ENCODE measurements at regions not wholly inside any gene's neighbourhood (a gene's known extent, or its start where the extent isn't known, plus 50 kb on each side); places are given as distances from the start of the nearest gene placed in this dataset.
A peak's percentile ranks its signal among the peaks of the same experiment; 100 is the strongest.

DNA sequence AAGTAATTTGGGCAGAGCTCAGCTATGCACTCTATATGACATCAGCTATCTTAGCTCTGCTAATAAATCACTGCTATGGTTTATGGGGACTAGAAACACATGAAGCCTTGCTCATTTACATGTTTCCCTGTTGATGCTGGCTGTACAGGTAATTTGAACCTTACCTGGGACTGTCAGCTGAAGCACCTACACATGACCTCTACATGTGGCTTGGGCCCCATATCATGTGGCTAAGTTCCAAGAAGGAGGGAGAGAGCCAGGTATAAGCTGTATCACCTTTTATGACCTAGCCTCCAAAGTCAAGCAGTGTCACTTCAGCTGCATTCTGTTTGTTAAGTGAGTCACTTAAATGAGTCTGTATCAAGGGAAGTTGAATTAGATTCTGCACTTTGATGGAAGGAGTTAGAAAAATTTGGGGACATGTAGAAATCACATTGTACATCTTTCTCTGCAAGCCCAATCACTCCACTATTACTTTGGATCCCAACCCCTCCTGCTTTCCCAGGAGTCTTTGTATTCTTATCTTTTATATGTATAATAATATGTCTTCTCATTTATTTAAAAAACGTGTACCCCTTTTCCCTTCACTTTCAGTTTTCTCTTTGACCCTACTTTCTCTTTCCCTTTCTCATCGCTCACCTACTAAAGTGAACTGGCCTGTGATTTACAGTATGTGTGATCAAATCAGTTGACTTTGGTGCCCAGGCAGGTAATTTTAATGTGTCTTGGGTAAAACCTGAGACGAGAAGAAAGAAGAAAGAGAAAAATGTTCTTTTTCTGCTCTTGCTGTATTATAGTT, 53.4 kb upstream of the PRKACB start:
- intact Hi-C loops (cut with micrococcal nuclease; ENCODE audit: unreplicated experiment) = no loop called here
- H3K4me1 ChIP-seq (ENCODE audit: insufficient read depth, low read length, poor library complexity, severe bottlenecking) = no peaks in the 10 kb centered on the region
- TF ChIP-seq, protein P1, sequence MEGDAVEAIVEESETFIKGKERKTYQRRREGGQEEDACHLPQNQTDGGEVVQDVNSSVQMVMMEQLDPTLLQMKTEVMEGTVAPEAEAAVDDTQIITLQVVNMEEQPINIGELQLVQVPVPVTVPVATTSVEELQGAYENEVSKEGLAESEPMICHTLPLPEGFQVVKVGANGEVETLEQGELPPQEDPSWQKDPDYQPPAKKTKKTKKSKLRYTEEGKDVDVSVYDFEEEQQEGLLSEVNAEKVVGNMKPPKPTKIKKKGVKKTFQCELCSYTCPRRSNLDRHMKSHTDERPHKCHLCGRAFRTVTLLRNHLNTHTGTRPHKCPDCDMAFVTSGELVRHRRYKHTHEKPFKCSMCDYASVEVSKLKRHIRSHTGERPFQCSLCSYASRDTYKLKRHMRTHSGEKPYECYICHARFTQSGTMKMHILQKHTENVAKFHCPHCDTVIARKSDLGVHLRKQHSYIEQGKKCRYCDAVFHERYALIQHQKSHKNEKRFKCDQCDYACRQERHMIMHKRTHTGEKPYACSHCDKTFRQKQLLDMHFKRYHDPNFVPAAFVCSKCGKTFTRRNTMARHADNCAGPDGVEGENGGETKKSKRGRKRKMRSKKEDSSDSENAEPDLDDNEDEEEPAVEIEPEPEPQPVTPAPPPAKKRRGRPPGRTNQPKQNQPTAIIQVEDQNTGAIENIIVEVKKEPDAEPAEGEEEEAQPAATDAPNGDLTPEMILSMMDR (conservative IDR thresholded peaks at IDR 0.05; ENCODE audit: low read depth, low read length) = no peak
- no peak for TF ChIP-seq EZH2 (IDR thresholded peaks at IDR 0.05; ENCODE audit: borderline replicate concordance, low read depth, low read length, poor library complexity, severe bottlenecking)
- no peaks in the 10 kb centered on the region for H3K27me3 ChIP-seq (replicated peaks; ENCODE audit: insufficient read depth, low read depth, low read length, poor library complexity)
- no peak for DNase-seq (ENCODE audit: low spot score)
- no peak overlapping the region for H3K27ac ChIP-seq (ENCODE audit: low read depth, low read length, poor library complexity, severe bottlenecking)
- peaks cover 11% of the 10 kb centered on the region for H3K9me3 ChIP-seq (ENCODE audit: low read depth, low read length, poor library complexity, severe bottlenecking)
- peaks cover 9% of the 10 kb centered on the region for H3K36me3 ChIP-seq (ENCODE audit: insufficient read depth, low read length, poor library complexity, severe bottlenecking)
- POLR2A ChIA-PET (ENCODE audit: low non-redundant PET) = no interaction called here
- CTCF ChIA-PET = no interaction called here
- no TSS peak for BruUV-seq (replicated peaks)
- H3K4me3 ChIP-seq (ENCODE audit: low read depth, low read length, poor library complexity, severe bottlenecking) = no peak overlapping the region

DNA sequence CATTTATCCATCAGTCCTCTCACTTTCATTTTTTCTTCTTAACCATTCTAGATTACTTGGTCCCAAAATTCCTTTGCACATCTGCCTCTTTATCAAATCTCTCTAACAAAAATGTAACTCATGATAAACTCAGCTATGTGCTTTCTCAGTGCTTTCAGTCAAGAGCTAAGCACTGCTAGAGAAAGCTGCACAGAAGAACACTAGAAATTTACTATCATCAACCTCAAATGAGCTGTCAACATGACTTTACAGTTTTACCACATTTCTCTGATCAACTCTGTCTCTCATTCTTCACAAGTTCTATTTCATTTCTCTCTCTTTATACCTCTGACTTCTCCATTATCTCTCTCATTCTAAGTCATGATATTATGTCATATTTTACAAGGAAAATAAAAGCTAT, 54.2 kb upstream of the PRKACB start:
- Histone ChIP-seq H3K4me3 (ENCODE audit: low read depth, low read length, poor library complexity, severe bottlenecking) (no peak overlapping the region), H3K36me3 (ENCODE audit: insufficient read depth, low read length, poor library complexity, severe bottlenecking) (peaks cover 3% of the 10 kb centered on the region), H3K27ac (ENCODE audit: low read depth, low read length, poor library complexity, severe bottlenecking) (no peak overlapping the region), H3K4me1 (ENCODE audit: insufficient read depth, low read length, poor library complexity, severe bottlenecking) (no peaks in the 10 kb centered on the region), H3K9me3 (ENCODE audit: low read depth, low read length, poor library complexity, severe bottlenecking) (peaks cover 5% of the 10 kb centered on the region), H3K27me3 (replicated peaks; ENCODE audit: insufficient read depth, low read depth, low read length, poor library complexity) (no peaks in the 10 kb centered on the region)
- intact Hi-C loops (cut with micrococcal nuclease; ENCODE audit: unreplicated experiment) = no loop called here
- DNase-seq (ENCODE audit: low spot score) = no peak
- TF ChIP-seq, protein P1 (conservative IDR thresholded peaks at IDR 0.05; ENCODE audit: low read depth, low read length) = no peak
- TF ChIP-seq EZH2 (IDR thresholded peaks at IDR 0.05; ENCODE audit: borderline replicate concordance, low read depth, low read length, poor library complexity, severe bottlenecking) = no peak
- BruUV-seq (replicated peaks) = no TSS peak
- CTCF ChIA-PET = no interaction called here
- POLR2A ChIA-PET (ENCODE audit: low non-redundant PET) = no interaction called here

DNA sequence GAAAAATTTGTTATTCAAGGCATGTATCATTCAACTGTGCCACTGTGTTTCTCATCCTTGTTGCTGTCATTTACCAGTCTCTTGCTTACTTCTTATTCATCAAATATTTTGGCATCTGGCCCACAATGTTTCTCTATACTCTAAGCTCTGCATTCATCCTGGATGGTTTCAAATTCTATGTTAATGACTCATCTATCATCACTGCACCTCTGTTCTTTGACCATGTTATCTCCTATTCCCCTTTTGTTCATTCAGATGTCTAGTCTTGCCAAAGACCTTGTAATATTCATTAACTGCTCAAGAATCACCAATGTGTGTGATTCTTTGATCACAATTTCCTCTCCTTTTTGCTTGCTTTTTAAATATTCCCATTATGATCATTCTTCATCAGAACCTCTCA, 54.6 kb upstream of the PRKACB start:
- no peaks in the 10 kb centered on the region for H3K36me3 ChIP-seq (ENCODE audit: insufficient read depth, low read length, poor library complexity, severe bottlenecking)
- peaks cover 1% of the 10 kb centered on the region for H3K9me3 ChIP-seq (ENCODE audit: low read depth, low read length, poor library complexity, severe bottlenecking)
- TF ChIP-seq EZH2 (IDR thresholded peaks at IDR 0.05; ENCODE audit: borderline replicate concordance, low read depth, low read length, poor library complexity, severe bottlenecking) = no peak
- TF ChIP-seq, protein P1 (conservative IDR thresholded peaks at IDR 0.05; ENCODE audit: low read depth, low read length) = no peak
- DNase-seq (ENCODE audit: low spot score) = peak; percentile 68
- H3K27me3 ChIP-seq (replicated peaks; ENCODE audit: insufficient read depth, low read depth, low read length, poor library complexity) = no peaks in the 10 kb centered on the region
- no peaks in the 10 kb centered on the region for H3K4me1 ChIP-seq (ENCODE audit: insufficient read depth, low read length, poor library complexity, severe bottlenecking)
- H3K4me3 ChIP-seq (ENCODE audit: low read depth, low read length, poor library complexity, severe bottlenecking) = no peak overlapping the region
- H3K27ac ChIP-seq (ENCODE audit: low read depth, low read length, poor library complexity, severe bottlenecking) = no peak overlapping the region
- ChIA-PET CTCF (no interaction called here), POLR2A (ENCODE audit: low non-redundant PET) (no interaction called here)
- intact Hi-C loops (cut with micrococcal nuclease; ENCODE audit: unreplicated experiment) = no loop called here
- no TSS peak for BruUV-seq (replicated peaks)
